Jurkat, Clone E6-1 (cell line): ENCODE measurements at regions not wholly inside any gene's neighbourhood (a gene's known extent, or its start where the extent isn't known, plus 50 kb on each side); places are given as distances from the start of the nearest gene placed in this dataset.
"Not testable (repeated sequence)": the region's sequence is repeated elsewhere in the genome, so short reads cannot be mapped to it uniquely, and the experiment has no call there.

Source experiments
- DNase-seq: peaks from one replicate; pipeline ENCODE4 v3.0.0-alpha.2; 2011; ENCODE audit warnings: low read depth, low spot score
- H3K4me3 ChIP-seq: 2 replicates; pipeline ENCODE4 v1.5.1; 2011; ENCODE audit warnings: mild to moderate bottlenecking, low read length, control low read depth, moderate library complexity

DNA sequence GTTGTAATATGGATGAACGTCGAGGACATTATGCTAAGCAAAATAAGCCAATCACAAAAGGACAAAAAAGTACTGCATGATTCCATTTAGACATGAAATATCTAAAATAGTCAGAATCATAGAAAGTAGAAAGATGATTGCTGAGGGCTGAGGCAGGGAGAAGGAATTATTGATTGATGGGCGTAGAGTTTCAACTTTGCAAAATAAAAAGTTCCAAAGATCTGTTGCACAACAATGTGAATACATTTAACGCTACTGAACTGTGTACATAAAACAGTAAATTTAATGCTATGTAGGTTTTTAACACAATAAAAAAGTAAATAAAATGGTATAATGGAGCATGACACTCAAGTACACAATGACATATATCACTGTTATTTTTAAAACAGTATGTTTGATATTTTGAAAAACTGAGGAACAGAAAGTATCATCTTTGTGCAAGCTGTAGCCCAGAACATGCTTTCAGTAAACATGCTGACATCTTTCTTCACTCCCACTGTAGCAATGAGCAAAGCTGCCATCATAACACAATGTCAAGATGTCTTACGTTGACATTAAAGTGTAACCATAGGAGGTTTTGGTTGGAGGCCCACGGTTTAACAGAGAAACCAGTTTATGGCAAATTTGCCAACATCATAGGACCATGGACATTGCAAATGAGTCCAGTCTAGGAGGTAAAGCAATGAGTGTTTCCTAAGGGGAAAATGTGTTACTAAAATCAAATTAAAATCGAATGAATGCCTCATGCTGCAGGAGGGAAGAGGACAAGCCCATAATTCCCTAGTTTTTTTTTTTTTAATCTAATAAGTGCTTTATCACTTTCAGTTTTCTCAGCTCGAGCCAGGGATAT lies 125.8 kb upstream of the SGCD start:
- DNase-seq, result no peak
- no peak overlapping the region for H3K4me3 ChIP-seq

- no peak overlapping the region for H3K4me3 ChIP-seq
- DNase-seq, result no peak
These were observed 125.1 kb upstream of the SGCD start for GRCh38 chr5:156201788-156202403.

DNA sequence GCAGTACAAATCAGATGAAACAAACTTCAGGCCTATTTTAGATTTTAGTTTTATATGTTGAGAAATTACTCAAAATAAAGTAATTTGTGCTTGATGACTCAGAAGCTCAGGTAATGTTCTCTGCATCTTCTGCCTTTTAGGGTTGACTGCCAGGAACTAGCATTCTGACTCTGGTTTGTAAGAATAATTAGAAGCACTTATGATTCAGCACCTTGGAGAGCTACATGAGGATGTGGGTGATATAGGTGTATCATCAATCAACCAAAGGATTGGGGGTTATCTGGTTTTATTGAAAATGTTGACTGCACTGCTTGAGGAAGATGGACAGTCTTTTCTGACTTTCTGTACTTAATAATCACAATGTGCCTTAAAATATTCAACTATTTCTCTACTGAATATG lies 118.7 kb upstream of the SGCD start:
- DNase-seq, result peak; percentile 61

GRCh38 chr5:156218367-156219158 lies 108.4 kb upstream of the SGCD start:
- DNase-seq, result no peak
- no peak overlapping the region for H3K4me3 ChIP-seq

More for the DNA sequence above, 118.7 kb upstream of the SGCD start:
- H3K4me3 ChIP-seq, result no peak overlapping the region

GRCh38 chr5:156219483-156220005 lies 107.4 kb upstream of the SGCD start:
- no peak overlapping the region for H3K4me3 ChIP-seq
- no peak for DNase-seq

DNA sequence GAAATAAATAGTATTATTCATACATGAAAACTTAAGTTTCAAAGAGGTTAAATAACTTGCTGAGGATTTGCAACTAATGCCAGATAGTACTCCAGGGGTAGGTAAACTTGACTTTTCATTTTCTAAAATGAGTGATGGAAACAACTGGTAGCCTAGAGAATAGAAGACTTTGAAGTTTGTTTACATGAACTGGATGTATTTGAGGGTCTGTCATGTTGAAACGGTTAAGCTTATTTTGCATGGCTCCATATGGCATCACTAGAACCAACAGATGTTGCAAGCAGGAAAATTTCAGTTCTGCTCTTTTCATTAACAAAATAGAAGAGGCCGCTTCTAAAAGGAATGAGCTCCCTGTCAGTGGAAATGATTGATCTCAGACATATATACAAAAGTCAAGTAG lies 105.1 kb upstream of the SGCD start:
- no peak for DNase-seq

DNA sequence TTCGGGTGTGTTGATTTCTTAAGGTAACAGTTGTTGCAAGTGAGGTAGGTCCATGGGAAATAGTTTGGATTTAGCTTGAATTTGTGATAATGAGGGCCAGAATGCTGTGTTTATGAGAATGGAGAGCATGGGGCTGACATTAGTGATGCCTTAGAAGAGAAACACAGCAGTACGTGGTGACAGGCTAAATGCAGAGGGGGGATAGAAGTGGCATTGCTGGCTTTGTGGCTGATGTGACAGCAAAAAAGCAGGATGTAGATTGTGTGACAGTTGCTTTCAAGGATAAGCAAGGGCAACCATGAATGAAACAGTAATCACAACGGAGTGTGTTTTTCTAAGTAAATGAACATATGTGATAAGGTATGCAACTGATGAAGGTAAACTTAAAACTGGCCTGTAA lies 103.4 kb upstream of the SGCD start:
- no peak for DNase-seq
- H3K4me3 ChIP-seq, result no peak overlapping the region

More for the DNA sequence above, 105.1 kb upstream of the SGCD start:
- no peak overlapping the region for H3K4me3 ChIP-seq

DNA sequence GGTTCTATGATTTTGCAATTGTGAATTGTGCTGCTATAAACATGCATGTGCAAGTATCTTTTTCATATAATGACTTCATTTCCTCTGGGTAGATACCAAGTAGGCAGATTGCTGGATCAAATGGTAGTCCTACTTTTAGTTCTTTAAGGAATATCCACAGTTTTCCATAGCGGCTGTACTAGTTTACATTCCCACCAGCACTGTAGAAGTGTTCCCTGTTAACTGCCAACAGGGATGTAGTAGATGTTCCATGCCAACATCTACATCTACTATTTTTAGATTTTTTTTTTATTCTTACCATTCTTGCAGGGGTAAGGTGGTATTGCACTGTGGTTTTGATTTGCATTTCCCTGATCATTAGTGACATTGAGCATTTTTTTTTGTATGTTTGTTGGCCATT lies 100.5 kb upstream of the SGCD start:
- H3K4me3 ChIP-seq, DNase-seq: not testable (repeated sequence)

- no peak overlapping the region for H3K4me3 ChIP-seq
- no peak for DNase-seq
These were observed 96.1 kb upstream of the SGCD start for GRCh38 chr5:156230887-156231286.

- H3K4me3 ChIP-seq, result no peak overlapping the region
- no peak for DNase-seq
These were observed 94.6 kb upstream of the SGCD start for GRCh38 chr5:156232251-156232869.

GRCh38 chr5:156237361-156237760 lies 89.6 kb upstream of the SGCD start:
- H3K4me3 ChIP-seq, result no peak overlapping the region
- DNase-seq, result no peak

DNA sequence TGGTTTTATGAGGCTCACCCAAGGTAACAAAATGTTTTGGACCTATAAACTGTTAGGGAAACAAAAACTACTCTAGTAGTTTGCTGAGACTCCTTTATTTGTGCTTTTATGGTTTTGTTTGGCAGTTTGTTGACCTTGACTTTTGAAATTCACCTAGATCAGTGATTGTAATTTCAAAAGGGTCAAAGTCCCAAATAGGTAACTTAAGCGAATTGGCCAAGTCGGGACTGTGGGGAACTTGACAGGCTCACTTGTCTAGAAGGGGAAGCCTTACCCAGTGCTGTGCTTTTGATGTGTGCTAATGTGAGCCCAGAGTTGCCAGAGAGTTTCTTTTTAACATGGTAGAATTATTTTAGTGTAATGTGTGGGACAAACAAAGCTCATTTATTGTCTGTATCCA lies 87.2 kb upstream of the SGCD start:
- no peak overlapping the region for H3K4me3 ChIP-seq

GRCh38 chr5:156240414-156240813 lies 86.5 kb upstream of the SGCD start:
- DNase-seq, result no peak
- no peak overlapping the region for H3K4me3 ChIP-seq

More for the DNA sequence above, 87.2 kb upstream of the SGCD start:
- no peak for DNase-seq

- no peak for DNase-seq
These were observed 85.7 kb upstream of the SGCD start for GRCh38 chr5:156241266-156241665.

GRCh38 chr5:156245895-156246294 lies 81.1 kb upstream of the SGCD start:
- DNase-seq, result no peak

More at GRCh38 chr5:156241266-156241665, 85.7 kb upstream of the SGCD start:
- no peak overlapping the region for H3K4me3 ChIP-seq

GRCh38 chr5:156251076-156251475 lies 75.9 kb upstream of the SGCD start:
- no peak overlapping the region for H3K4me3 ChIP-seq
- DNase-seq, result no peak

More at GRCh38 chr5:156245895-156246294, 81.1 kb upstream of the SGCD start:
- no peak overlapping the region for H3K4me3 ChIP-seq

- no peak overlapping the region for H3K4me3 ChIP-seq
- DNase-seq, result no peak
These were observed 73.8 kb upstream of the SGCD start for GRCh38 chr5:156253130-156253529.

GRCh38 chr5:156254196-156254595 lies 72.8 kb upstream of the SGCD start:
- H3K4me3 ChIP-seq, result no peak overlapping the region
- no peak for DNase-seq

DNA sequence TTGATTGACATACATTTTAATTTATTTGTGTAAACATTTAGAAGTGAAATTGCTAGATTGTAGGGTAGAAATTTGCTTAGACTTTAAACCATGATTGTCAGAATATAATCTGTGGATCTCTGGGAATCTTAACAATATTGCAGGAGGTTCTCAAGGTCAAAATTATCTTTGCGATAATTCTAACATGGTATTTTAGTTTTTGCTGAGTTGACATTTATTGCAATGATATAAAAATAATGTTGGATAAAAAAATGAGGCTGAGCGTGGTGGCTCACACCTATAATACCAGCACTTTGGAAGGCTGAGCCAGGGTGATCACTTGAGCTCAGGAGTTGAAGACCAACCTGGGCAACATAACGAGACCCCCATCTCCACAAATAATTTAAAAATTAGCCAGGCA lies 70.3 kb upstream of the SGCD start:
- DNase-seq, result no peak
- no peak overlapping the region for H3K4me3 ChIP-seq
